H4 (cell line): ENCODE measurements at regions not wholly inside any gene's neighbourhood (a gene's known extent, or its start where the extent isn't known, plus 50 kb on each side); places are given as distances from the start of the nearest gene placed in this dataset.

ENCODE experiments used
- DNase-seq: peaks from one replicate; pipeline ENCODE4 v3.0.0-alpha.2; 2015; ENCODE audit warnings: low spot score

DNA sequence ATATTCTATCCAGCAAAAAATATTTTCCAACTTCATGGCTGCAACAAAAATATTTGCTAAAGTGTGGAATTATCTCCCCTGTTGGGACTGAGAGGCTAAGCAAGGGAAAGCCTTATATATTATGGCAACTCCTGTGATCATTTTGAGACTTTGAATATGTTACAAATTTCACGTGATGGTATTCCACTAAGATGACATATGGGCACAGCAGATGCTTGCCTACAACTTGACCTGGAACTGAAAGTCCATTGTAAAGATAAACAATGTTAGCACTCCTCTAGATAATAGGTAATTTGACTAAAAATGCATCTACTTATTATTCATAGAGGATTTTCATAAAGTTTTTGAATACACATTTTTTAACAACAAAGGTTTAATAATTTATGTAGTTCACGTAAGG, 1141.5 kb upstream of the CDH6 start:
- DNase-seq, result no peak

DNA sequence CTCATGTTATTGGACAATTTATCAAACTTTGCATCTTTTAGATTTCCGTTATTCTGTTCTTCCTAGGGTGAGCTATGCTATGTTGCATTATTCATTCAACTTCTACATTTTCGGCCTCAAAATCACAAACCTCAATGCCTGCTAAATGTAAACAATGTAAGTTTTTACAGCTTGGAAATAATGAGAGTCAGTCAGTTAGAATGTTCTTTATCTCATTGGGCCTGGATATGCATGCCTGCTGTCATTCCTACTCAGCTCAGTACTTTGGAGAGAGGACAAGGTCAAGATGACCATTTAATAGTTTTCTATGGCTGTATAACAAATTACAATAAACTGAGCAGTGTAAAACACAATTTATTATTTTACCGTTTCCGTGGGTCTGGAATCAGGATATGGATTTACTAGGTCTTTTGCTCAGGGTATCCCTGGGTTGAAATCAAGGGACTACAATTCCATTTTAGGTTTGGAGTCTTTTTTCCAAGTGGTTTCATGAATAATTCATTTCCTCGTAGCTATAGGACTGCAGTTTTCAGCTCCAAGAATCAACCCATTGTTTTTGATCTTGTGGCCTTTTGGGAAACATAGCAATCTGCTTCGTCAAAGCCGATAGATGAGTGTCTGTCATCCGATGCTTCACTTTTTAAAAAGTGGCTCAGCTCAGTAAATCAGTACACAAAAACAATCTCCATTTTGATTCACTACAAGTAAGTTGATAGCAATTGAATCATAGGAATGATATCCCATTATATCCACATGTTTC, 1143.2 kb upstream of the CDH6 start:
- no peak for DNase-seq

DNA sequence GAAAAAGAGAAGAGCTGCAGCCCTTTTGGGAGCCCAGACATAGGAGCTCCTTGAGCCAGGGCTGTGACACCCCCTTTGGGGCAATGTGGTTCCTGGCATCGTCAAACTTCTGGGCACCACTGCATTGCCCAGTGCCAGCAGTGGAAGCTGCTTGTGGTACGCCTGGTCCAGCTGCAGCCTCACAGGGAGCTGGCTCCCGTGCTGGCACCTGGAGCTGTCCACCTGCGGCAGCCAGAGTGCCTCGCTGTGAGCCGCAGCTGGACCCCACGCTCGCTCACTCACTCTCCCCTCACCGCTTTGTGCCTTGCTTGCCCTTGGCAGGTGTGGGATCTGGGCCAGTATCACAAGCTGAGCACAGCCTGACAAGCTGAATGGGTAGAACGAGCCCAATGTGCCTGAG, 1150.8 kb upstream of the CDH6 start:
- DNase-seq, result no peak

DNA sequence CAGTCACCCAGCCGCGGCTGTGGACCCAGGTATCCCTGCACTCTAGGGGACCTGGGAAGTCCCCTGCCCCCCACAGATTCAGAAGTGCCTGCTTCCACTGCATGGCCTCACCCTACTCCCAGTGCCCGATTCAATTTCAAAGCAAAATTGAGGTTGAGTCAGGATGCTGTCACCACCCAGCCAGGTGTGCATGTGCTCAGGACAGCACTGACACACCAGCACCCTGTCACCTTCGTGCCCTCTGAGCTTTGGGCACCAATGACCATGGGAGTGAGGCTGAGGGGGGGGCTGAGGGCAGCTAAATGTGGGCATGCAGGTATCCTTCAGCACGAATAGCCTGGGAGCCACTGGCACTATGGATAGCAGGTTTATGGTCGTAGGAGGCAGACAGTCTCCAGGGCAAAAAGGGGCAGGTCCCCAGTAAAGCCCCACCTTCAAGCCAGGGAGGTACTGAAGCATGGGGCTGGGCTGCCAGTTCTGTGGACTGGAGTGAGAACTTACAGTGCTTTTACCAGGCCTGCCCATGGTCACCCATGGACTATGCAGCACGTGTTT, 1151.6 kb upstream of the CDH6 start:
- DNase-seq, result no peak

DNA sequence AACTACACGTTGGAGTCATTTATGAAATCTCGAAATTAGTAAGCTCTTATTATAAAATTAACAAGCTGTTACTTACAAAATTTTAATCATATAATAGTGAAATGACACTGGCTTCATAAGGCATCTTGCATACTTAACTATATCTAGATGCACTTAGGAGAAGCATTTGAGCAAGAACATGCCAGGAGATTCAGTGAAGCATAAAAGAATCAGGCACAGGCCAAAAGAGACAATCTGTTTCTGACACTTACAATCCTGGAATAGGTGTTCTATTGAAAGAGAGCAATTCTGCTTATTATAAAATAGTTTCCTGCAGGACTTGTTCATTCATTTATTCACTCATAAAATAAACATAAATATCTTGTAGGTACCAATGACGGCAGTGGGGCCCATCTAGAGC, 1152.2 kb upstream of the CDH6 start:
- DNase-seq, result no peak

DNA sequence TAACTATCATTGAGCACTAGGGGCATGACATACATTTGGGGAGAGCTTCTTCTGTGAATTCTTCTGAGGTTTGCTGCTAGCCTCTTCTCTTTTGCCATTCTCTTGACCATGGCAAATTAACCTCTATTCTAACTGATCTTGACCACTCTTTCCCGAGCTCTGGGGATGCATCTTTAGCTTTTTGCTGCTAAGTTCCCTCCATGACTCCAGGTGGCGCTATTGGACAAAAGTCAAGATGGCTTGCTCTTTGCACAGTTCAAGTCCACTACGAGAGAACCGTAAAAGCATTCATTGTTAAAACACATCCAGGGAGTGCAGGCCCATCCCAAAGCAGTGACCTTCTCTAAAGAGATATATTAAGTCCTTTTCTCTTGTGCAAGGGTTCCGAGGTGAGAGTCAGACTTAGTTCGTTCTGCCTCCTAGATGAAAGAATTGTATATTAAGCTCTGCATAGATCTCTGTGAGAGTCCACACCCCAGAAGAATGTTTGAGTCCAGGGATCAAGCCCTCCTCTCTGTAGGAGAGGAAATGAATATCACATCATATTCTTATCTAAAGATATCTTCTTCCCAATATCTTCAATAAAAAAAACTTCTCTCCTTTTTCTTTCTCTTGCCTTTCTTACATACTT, 1152.9 kb upstream of the CDH6 start:
- peak; percentile 82 for DNase-seq

DNA sequence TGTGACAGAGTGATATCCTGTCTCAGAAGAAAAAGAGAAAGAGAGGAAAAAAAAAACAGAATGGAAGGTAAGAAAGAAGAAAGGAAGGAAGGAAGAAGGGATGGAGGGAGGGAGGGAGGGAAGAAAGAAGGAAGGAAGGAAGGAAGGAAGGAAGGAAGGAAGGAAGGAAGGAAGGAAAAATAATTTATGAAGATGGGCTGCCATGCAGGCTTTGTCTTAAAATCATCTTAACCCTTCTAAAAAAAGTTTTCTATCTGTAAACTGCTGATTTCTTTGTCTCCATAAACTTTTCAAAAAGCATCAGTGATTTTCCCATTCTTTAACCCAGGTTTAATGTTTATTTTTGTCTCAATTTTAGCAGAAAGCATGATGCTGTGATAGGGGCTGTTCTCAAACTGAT, 1154.1 kb upstream of the CDH6 start:
- DNase-seq, result no peak

DNA sequence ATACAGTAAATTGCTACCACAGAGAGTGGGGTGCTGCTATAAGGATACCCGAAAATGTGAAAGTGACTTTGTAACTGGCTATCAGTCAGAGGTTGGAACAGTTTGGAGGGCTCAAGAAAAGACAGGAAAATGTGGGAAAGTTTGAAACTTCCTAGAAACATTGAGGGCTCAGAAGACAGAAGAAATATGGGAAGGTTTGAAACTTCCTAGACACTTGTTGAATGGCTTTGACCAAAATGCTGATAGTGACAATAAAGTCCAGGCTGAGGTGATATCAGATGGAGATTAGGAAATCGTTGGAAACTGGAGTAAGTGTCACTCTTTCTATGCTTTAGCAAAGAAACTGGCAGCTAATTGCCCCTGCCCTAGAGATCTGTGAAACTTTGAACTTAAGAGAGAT, 1158.6 kb upstream of the CDH6 start:
- DNase-seq, result no peak

DNA sequence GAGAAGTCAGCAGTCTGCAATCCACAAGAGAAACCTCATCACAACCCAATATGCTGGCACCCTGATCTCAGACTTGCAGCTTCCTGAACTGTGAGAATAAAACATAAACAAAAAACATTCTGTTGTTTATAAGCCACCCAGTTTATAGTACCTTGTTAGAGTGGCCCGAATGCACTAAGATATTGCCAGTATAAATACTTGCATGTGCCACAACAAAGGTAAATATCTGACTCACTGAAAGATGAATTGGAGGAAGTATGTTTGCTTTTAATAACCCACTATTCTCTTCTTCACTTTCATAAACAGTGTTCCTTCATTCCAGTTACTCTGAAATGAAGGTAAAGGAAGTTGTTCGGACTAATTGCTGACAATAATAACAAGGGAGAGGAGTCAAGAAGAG, 1163.4 kb upstream of the CDH6 start:
- peak; percentile 23 for DNase-seq

DNA sequence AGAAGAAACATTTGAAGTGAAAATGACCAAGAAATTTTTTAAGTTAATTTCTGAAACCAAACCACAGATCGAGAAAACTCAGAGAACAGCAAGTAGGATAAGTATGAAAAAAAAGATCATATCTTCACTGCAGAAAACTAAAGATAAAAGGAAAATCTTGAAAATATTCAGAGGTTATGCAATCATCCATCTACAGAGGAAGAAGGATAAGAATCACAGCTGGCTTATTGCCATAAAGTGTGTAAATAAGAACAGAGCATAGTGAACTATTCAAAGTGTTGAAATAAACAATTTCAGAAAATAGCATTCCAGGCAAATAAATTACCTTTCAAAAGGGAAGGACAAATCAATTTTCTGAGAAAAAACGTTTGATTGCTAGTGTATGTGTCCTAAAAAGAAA, 1191.7 kb upstream of the CDH6 start:
- DNase-seq, result no peak

DNA sequence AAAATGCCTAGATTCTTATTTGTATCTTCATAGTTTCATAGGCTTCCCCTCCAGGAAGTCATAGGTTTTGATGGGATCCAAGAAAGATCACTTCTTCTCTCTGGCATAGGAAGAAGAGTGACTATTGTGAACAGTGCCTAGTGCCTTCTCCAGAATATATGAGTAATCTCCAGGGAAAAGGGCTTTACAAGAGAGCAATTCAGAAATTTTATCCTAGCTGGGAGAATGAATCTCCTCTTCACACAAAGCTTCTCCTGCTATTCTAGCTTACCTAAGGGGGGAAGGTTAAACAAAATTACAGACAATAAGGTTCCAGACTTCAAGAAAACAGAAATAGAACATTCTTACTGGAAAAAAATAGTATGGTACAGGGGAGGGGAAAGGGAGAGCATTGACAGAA, 1193.3 kb upstream of the CDH6 start:
- DNase-seq, result no peak

DNA sequence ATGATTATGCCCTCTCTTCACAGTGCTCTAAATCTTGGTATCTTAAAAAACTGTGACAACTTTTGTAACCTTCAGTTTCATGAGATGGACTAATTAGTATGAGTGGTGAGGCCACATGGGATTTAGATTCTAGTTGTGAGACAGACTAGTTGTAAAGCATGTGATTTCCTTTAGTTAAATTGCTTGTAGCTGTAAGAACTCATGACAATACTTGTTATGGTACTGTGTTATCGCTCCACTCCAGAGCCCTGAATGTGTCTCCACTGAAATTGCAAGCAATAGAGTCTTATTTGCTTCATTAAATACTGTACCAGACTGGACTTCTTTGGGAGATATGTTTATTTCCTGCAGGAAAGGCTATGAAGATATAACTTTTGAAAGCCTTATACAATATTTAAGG, 1198.3 kb upstream of the CDH6 start:
- DNase-seq, result no peak

DNA sequence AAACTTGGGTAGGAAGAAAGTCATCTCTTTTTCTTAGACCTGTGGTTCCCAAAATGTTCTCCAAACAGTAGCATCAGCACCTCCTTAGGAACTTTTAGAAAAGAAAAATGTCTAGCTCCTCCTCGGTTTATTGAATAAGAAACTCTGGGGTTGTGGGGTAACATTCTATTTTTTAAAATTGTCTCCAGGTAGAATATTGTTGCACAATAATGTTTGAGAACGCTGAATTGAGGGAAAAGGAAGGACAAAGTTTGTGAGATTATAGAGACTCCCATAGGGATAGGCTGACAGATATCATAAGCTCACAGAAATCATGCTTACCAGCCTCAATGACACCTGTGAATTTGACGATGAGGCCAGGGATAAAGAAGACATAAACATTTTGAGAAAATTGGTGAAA, 1199.0 kb upstream of the CDH6 start:
- no peak for DNase-seq

DNA sequence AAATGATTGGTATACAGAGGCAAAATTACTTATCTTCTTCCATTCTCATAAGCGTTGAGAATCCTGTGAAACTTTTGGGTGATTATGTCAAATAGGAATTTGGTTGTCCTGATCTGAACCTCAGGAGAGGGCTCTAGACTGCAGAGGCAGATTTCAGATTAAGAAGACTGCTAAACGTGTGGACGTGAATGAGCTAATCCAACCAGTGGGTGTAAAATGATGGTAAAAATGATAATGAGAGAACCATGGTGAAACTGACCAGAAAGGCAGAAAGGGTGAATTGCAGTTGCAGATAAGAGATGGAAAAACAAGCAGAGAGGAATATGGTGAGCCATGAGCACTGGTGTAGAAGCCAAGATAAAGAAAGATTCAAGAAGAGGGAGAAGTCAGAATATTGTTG, 1200.2 kb upstream of the CDH6 start:
- DNase-seq, result no peak

DNA sequence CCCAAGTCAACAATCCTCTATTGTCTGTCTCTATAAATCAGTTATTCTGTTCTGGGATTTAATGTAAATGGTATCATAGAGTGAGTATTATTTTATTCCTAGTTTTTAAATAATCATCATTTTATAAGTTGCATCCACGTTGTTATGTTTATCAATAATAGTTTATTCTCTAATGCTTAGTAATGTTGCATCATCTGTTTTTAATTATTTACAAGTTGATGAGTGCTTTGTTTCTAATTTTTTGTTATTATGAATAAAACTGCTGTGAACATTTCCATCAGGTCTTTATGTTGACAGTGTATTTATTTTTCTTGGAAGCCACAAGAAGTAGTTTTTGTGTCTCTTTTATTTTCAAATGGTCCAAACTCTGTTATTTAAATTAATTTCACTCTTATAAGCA, 1201.2 kb upstream of the CDH6 start:
- DNase-seq, result no peak

DNA sequence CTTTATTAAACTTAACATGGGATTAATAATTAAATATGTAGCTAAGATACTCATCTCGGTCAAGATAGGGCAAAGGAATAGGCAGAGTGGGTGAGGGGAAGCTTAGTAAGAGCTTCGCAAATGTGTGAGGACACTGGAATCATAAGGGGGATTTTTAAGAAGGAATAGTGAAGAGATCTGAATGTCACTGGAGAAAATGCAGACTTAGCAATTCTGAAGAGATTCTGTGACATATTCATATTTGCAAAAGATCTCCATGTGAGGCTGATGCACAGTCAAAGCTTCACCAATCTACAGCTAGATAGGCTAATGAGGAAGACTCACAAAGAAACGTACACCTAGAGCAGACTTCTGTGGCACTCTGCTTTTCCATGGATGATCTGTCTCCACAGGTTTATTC, 1202.8 kb upstream of the CDH6 start:
- no peak for DNase-seq

DNA sequence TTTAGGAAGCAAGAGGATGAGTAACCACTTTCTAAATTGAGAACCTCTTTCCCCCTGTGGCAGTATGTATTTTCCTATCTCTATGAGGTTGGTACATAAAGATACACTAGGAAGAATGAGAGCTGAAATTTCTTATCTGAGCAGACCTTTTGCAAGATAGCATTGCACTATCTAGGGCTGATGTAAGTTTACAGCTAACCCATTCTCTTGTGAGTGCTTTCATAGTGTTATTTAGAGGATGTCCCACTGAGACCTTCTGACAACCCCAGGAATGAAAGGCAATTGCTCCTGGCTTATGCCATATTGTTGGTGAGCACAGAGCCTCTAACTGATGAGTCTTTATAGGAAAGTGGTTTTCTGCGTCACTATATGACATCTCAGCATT, 1209.3 kb upstream of the CDH6 start:
- DNase-seq, result no peak

DNA sequence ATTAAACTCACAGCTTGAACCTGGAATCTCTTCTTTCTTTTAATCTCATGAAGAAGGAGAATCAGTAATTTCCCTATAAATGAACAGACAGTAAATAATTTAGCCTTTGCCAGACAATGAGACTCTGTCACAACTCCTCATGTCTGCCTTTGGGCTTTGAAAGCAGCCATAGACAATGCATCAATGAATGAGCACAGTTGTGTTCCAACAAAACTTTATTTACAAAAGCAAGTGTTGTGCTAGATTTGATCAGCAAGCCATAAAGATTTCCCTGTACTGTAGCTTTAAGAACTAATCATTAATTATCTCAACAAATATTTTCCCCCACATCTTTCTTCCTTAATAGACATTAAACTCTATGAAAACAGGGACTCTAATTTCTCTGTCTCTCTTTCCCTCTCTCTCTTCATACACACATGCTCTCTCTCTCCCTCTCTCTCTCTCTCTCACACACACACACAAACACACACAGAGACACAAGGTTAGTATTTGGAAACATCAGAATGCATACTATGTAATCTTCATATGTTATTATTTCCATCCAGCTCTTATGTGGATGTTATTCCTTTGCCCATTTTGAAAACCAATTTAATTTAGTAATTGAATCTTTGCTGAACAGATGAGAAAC, 1209.8 kb upstream of the CDH6 start:
- no peak for DNase-seq

DNA sequence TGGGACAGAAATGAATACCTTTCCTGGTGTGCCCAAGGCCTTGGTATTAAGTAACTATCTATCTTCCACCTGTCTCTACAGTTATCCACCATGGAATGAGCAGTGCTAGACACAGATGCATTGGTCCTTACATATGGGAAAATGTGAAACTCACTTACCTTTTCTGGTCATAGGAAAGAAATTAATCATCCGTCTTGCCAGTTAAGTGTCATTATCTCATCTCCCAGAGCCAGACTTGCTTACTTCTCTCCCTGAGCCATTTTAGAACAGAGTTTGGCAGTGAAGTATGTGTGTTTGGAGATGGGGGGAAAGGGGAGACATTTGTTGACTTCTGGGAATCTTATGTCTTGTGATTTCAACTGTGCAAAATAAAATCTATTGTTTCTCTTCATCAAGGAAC, 1211.0 kb upstream of the CDH6 start:
- DNase-seq, result no peak

DNA sequence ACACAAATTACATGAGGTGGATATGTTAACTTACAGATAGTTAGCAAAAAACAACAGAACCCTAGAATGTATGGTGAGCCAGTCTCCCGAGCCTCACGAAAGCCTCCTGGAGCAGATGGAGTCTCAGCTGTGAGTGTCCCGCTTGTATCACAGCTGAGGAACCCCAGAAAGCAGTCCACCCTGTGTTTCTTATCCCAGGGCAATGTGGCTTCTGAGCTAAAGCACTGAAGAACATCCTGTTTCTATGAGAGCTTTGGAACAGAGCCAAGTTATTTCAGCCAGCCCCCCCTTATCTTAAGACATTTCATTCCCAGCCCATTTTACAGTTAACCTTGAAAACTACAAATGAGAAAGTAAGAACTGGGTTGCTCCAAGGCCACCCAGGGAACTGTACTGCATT, 1220.9 kb upstream of the CDH6 start:
- DNase-seq, result no peak

DNA sequence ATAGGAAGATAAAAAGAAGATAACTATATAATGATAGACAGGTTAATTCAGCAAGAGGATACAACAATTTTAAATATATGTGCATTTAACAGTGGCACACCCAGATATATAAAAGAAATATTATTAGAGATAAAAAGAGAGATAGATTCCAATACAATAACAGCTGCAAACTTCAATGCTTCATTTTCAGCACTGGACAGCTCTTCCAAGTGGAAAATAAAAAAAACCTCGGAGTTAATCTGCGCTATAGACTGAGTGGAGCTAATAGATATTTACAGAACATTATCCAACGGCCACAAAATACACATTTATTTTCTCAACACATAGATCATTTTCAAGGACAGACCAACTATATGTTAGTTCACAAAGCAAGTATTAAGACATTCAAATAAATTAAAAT, 1229.5 kb upstream of the CDH6 start:
- DNase-seq, result no peak

DNA sequence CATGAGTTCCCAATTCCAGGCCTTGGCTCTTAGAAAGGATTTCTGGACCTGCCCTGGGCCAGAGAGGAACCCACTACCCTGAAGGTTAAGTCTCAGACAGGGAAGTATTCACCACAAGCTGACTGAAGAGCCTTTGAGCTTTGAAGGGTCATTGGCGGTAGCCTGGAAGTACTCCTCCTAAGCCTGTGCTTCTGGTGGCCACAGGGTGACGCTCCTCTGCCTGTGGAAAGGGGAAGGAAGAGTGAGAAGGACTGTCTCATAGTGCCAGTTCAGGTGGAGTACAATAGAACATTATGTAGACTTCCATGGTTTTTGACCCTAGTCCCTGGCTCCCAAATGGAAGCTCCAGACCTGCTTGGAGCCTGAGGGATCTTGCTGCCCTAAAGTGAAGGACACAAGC, 1233.2 kb upstream of the CDH6 start:
- no peak for DNase-seq

DNA sequence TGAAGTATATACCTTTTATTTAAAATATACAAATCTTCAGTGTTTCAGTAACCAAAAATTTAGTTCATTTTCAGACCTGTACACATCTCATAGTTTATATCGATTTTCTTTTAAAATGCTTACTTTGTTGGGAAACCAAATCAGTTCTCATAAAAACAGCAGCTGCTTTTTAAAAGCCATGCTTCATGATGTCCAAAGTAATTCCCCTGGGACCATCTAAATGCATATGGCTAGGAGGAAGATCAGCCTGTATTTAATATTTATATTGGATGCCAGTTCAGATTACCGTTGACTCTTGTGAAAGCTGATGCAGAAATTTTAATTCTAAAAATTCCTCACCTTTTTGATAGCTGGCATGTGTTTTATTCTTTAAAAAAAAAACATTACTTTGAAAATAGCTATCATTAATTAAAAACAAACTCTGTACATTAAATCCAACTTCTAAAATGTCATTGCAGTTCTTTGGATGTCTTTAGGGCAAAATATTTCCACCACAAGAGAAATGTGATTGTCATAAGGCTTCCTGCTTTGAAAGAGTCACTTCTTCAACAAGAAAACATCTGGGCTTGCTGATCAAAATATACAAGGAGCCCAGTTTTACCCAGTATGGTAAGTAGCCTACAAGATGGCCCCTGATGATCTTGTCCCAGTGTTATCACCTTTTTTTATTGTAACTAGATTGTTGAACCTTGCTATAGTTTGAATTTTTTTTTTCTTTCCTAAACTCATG, 1242.9 kb upstream of the CDH6 start:
- no peak for DNase-seq
